Mucosa of rectum (tissue), 2 donors: ENCODE measurements at regions not wholly inside any gene's neighbourhood (a gene's known extent, or its start where the extent isn't known, plus 50 kb on each side); places are given as distances from the start of the nearest gene placed in this dataset.

Experiments
- H3K27ac ChIP-seq, 2 donors: one replicate each; pipeline ENCODE4 v1.7.0; 2013; ENCODE audit warnings: inconsistent platforms in 2 of 2, low read depth in 2 of 2, low read length in 2 of 2
- H3K27me3 ChIP-seq, 2 donors: one replicate each; pipeline ENCODE4 v1.7.0; 2013; ENCODE audit warnings: low read length in 2 of 2; ENCODE audit not compliant: control insufficient read depth in 2 of 2, insufficient read depth in 2 of 2
- H3K36me3 ChIP-seq, 2 donors: one replicate each; pipeline ENCODE4 v1.7.0; 2013; ENCODE audit warnings: low read length in 2 of 2; ENCODE audit not compliant: control insufficient read depth in 2 of 2, insufficient read depth in 2 of 2
- H3K4me1 ChIP-seq, 2 donors: one replicate each; pipeline ENCODE4 v1.7.0; 2013; ENCODE audit warnings: low read length in 2 of 2, mild to moderate bottlenecking in 1 of 2; ENCODE audit not compliant: control insufficient read depth in 2 of 2, insufficient read depth in 2 of 2
- H3K4me3 ChIP-seq, 2 donors: one replicate each; pipeline ENCODE4 v1.7.0; 2013; ENCODE audit warnings: low read length in 2 of 2
- H3K9ac ChIP-seq, 2 donors: one replicate each; pipeline ENCODE4 v1.7.0; 2013; ENCODE audit warnings: low read length in 2 of 2, low read depth in 1 of 2, mild to moderate bottlenecking in 1 of 2
- H3K9me3 ChIP-seq, 2 donors: one replicate each; pipeline ENCODE4 v1.7.0; 2013; ENCODE audit warnings: low read length in 2 of 2; ENCODE audit not compliant: control insufficient read depth in 2 of 2
- donor health status: healthy.
- donor health status: Normal muscosa, but diverticular disease.

- H3K9ac ChIP-seq: no peak overlapping the region
- no peaks in the 10 kb centered on the region for H3K9me3 ChIP-seq
- no peak overlapping the region for H3K4me3 ChIP-seq
- H3K27me3 ChIP-seq: no peaks in the 10 kb centered on the region
- no peaks in the 10 kb centered on the region for H3K36me3 ChIP-seq
- no peaks in the 10 kb centered on the region for H3K4me1 ChIP-seq
- no peak overlapping the region for H3K27ac ChIP-seq
Measured at GRCh38 chr15:31508656-31509055, 182.0 kb downstream of the KLF13 start.

GRCh38 chr15:31510057-31510456 is 183.4 kb downstream of the KLF13 start:
- no peaks in the 10 kb centered on the region for H3K36me3 ChIP-seq
- no peak overlapping the region for H3K4me3 ChIP-seq
- H3K4me1 ChIP-seq: no peaks in the 10 kb centered on the region
- H3K27ac ChIP-seq: no peak overlapping the region
- no peak overlapping the region for H3K9ac ChIP-seq
- no peaks in the 10 kb centered on the region for H3K27me3 ChIP-seq
- H3K9me3 ChIP-seq: no peaks in the 10 kb centered on the region

- Histone ChIP-seq H3K9ac (no peak overlapping the region), H3K9me3 (no peaks in the 10 kb centered on the region), H3K36me3 (no peaks in the 10 kb centered on the region), H3K4me3 (no peak overlapping the region), H3K27ac (no peak overlapping the region), H3K27me3 (no peaks in the 10 kb centered on the region), H3K4me1 (no peaks in the 10 kb centered on the region)
Measured at GRCh38 chr15:31511707-31512310, 185.2 kb downstream of the KLF13 start.

- H3K9me3 ChIP-seq: no peaks in the 10 kb centered on the region
- no peak overlapping the region for H3K27ac ChIP-seq
- H3K4me3 ChIP-seq: no peak overlapping the region
- no peak overlapping the region for H3K9ac ChIP-seq
- no peaks in the 10 kb centered on the region for H3K27me3 ChIP-seq
- H3K4me1 ChIP-seq: no peaks in the 10 kb centered on the region
- H3K36me3 ChIP-seq: no peaks in the 10 kb centered on the region
Measured at GRCh38 chr15:31513178-31513577, 186.5 kb downstream of the KLF13 start.

- H3K27ac ChIP-seq: no peak overlapping the region
- H3K27me3 ChIP-seq: no peaks in the 10 kb centered on the region
- no peaks in the 10 kb centered on the region for H3K9me3 ChIP-seq
- no peak overlapping the region for H3K9ac ChIP-seq
- no peak overlapping the region for H3K4me3 ChIP-seq
- no peaks in the 10 kb centered on the region for H3K4me1 ChIP-seq
- no peaks in the 10 kb centered on the region for H3K36me3 ChIP-seq
Measured at GRCh38 chr15:31516440-31516839, 189.8 kb downstream of the KLF13 start.

GRCh38 chr15:31516874-31517273 is 190.2 kb downstream of the KLF13 start:
- H3K36me3 ChIP-seq: no peaks in the 10 kb centered on the region
- H3K27ac ChIP-seq: no peak overlapping the region
- H3K27me3 ChIP-seq: no peaks in the 10 kb centered on the region
- no peak overlapping the region for H3K9ac ChIP-seq
- no peaks in the 10 kb centered on the region for H3K9me3 ChIP-seq
- no peaks in the 10 kb centered on the region for H3K4me1 ChIP-seq
- no peak overlapping the region for H3K4me3 ChIP-seq

GRCh38 chr15:31517711-31518110 is 191.1 kb downstream of the KLF13 start:
- Histone ChIP-seq H3K27me3 (no peaks in the 10 kb centered on the region), H3K27ac (no peak overlapping the region), H3K4me3 (no peak overlapping the region), H3K36me3 (no peaks in the 10 kb centered on the region), H3K9ac (no peak overlapping the region), H3K4me1 (no peaks in the 10 kb centered on the region), H3K9me3 (no peaks in the 10 kb centered on the region)

GRCh38 chr15:31522028-31522427 is 195.4 kb downstream of the KLF13 start:
- no peak overlapping the region for H3K27ac ChIP-seq
- H3K4me3 ChIP-seq: no peak overlapping the region
- H3K9me3 ChIP-seq: no peaks in the 10 kb centered on the region
- no peaks in the 10 kb centered on the region for H3K27me3 ChIP-seq
- H3K4me1 ChIP-seq: no peaks in the 10 kb centered on the region
- H3K9ac ChIP-seq: no peak overlapping the region
- H3K36me3 ChIP-seq: no peaks in the 10 kb centered on the region

- H3K27ac ChIP-seq: no peak overlapping the region
- H3K9ac ChIP-seq: no peak overlapping the region
- no peaks in the 10 kb centered on the region for H3K9me3 ChIP-seq
- H3K36me3 ChIP-seq: no peaks in the 10 kb centered on the region
- no peaks in the 10 kb centered on the region for H3K4me1 ChIP-seq
- no peak overlapping the region for H3K4me3 ChIP-seq
- H3K27me3 ChIP-seq: no peaks in the 10 kb centered on the region
Measured at GRCh38 chr15:31523027-31523654, 196.5 kb downstream of the KLF13 start.

GRCh38 chr15:31523655-31524049 is 197.0 kb downstream of the KLF13 start:
- H3K4me1 ChIP-seq: no peaks in the 10 kb centered on the region
- H3K27me3 ChIP-seq: no peaks in the 10 kb centered on the region
- H3K36me3 ChIP-seq: no peaks in the 10 kb centered on the region
- no peaks in the 10 kb centered on the region for H3K9me3 ChIP-seq
- no peak overlapping the region for H3K9ac ChIP-seq
- H3K27ac ChIP-seq: no peak overlapping the region
- H3K4me3 ChIP-seq: no peak overlapping the region
